Left lung (tissue), 4 donors: ENCODE measurements at regions not wholly inside any gene's neighbourhood (a gene's known extent, or its start where the extent isn't known, plus 50 kb on each side); places are given as distances from the start of the nearest gene placed in this dataset.
"Not testable (repeated sequence)": the region's sequence is repeated elsewhere in the genome, so short reads cannot be mapped to it uniquely, and the experiment has no call there.

Experiments used
- ATAC-seq: fragments of 200-7000 bp; cut with Tn5 transposase; one replicate; pipeline ENCODE4 v1.9.1; 2020; ENCODE audit warnings: moderate library complexity
- DNase-seq, 4 donors: peaks; one replicate each; pipeline ENCODE4 v3.0.0-alpha.2; 2013 to 2020
- H3K27ac ChIP-seq, 2 donors: fragments of 200-600 bp; sonication (generic) in 1 of 2; one replicate each; pipeline versions ENCODE4 v1.5.0 to v1.8.0; 2020 to 2021
- H3K27me3 ChIP-seq, 2 donors: fragments of 200-600 bp; sonication (generic) in 1 of 2; one replicate each; pipeline versions ENCODE4 v1.5.0 to v1.8.0; 2020 to 2021
- H3K36me3 ChIP-seq, 2 donors: fragments of 200-600 bp; sonication (generic) in 1 of 2; one replicate each; pipeline versions ENCODE4 v1.5.0 to v1.8.0; 2020 to 2021
- H3K4me1 ChIP-seq, 2 donors: fragments of 200-600 bp; one replicate each; pipeline ENCODE4 v1.8.0; 2021
- H3K4me3 ChIP-seq, 2 donors: fragments of 200-600 bp; sonication (generic) in 1 of 2; one replicate each; pipeline versions ENCODE4 v1.5.0 to v1.8.0; 2020 to 2021; ENCODE audit warnings: mild to moderate bottlenecking in 1 of 2
- H3K9me3 ChIP-seq, 2 donors: fragments of 200-600 bp; sonication (generic) in 1 of 2; one replicate each; pipeline versions ENCODE4 v1.5.0 to v1.8.0; 2020 to 2021
- CTCF ChIP-seq, 2 donors: fragments of 200-600 bp; sonication (generic) in 1 of 2; IDR thresholded peaks; one replicate each; pipeline versions ENCODE4 v1.5.0 to v1.8.0; 2021; ENCODE audit warnings: antibody characterized with exemption in 2 of 2
- intact Hi-C, 2 donors: fragments of 100-400 bp; cut with DNase I; formaldehyde crosslinking; loops; one replicate each; pipeline versions ENCODE4 v1.11.2 to v1.14.2; 2022
- donor health status: DM: no; HTN: yes; CAD: no.
- donor health status: DM: no; HTN: no; CAD: no.

GRCh38 chr12:47346251-47347019 lies 266.7 kb upstream of the AMIGO2 start:
- H3K27ac ChIP-seq: no peak overlapping the region
- peaks cover 0 to 12% of the 10 kb centered on the region in 2 donors for H3K4me1 ChIP-seq
- no peaks in the 10 kb centered on the region for H3K36me3 ChIP-seq
- H3K4me3 ChIP-seq: no peak overlapping the region
- ATAC-seq (peak; percentile 95), DNase-seq (no peak)
- H3K9me3 ChIP-seq: no peaks in the 10 kb centered on the region
- intact Hi-C loops: no loop called here
- no peaks in the 10 kb centered on the region for H3K27me3 ChIP-seq
- TF ChIP-seq CTCF (IDR thresholded peaks at IDR 0.05): no peak

- intact Hi-C loops: no loop called here
- Histone ChIP-seq H3K4me3 (no peak overlapping the region), H3K9me3 (no peaks in the 10 kb centered on the region), H3K27me3 (no peaks in the 10 kb centered on the region), H3K4me1 (peaks cover 0 to 5% of the 10 kb centered on the region in 2 donors), H3K27ac (no peak overlapping the region), H3K36me3 (no peaks in the 10 kb centered on the region)
- no peak for TF ChIP-seq CTCF (IDR thresholded peaks at IDR 0.05)
- DNase-seq (no peak), ATAC-seq (no peak)
These were observed 264.2 kb upstream of the AMIGO2 start for GRCh38 chr12:47343684-47344567.

- no peak for TF ChIP-seq CTCF (IDR thresholded peaks at IDR 0.05)
- intact Hi-C loops: no loop called here
- no peaks in the 10 kb centered on the region for H3K27me3 ChIP-seq
- H3K4me3 ChIP-seq: no peak overlapping the region
- H3K9me3 ChIP-seq: peaks cover 0 to 6% of the 10 kb centered on the region in 2 donors
- H3K27ac ChIP-seq: no peak overlapping the region
- H3K36me3 ChIP-seq: no peaks in the 10 kb centered on the region
- H3K4me1 ChIP-seq: no peaks in the 10 kb centered on the region
- DNase-seq (no peak), ATAC-seq (no peak)
These were observed 260.8 kb upstream of the AMIGO2 start for GRCh38 chr12:47340411-47341015.

GRCh38 chr12:47337581-47337980 lies 257.8 kb upstream of the AMIGO2 start:
- H3K27ac ChIP-seq: no peak overlapping the region
- intact Hi-C loops: no loop called here
- H3K27me3 ChIP-seq: no peaks in the 10 kb centered on the region
- DNase-seq: no peak
- ATAC-seq: no peak
- H3K4me1 ChIP-seq: no peaks in the 10 kb centered on the region
- H3K36me3 ChIP-seq: no peaks in the 10 kb centered on the region
- no peak for TF ChIP-seq CTCF (IDR thresholded peaks at IDR 0.05)
- H3K4me3 ChIP-seq: no peak overlapping the region
- H3K9me3 ChIP-seq: peaks cover 0 to 6% of the 10 kb centered on the region in 2 donors

GRCh38 chr12:47333271-47333858 lies 253.6 kb upstream of the AMIGO2 start:
- H3K4me1 ChIP-seq, intact Hi-C loops, H3K27me3 ChIP-seq, H3K4me3 ChIP-seq, H3K9me3 ChIP-seq, ATAC-seq, H3K36me3 ChIP-seq, H3K27ac ChIP-seq: not testable (repeated sequence)
- DNase-seq: peak in 1 of 4 donors; percentile 63
